Peyer's patch (tissue), 4 donors: ENCODE measurements at regions not wholly inside any gene's neighbourhood (a gene's known extent, or its start where the extent isn't known, plus 50 kb on each side); places are given as distances from the start of the nearest gene placed in this dataset.

ENCODE experiments used
- DNase-seq, 3 donors: peaks; one replicate each; pipeline ENCODE4 v3.0.0-alpha.2; 2017 to 2019
- H3K27ac ChIP-seq, 4 donors: fragments of 200-600 bp; sonication (generic); one replicate each; pipeline ENCODE4 v1.5.1; 2016 to 2019
- H3K27me3 ChIP-seq, 2 donors: fragments of 200-600 bp; sonication (generic); one replicate each; pipeline ENCODE4 v1.5.1; 2019
- H3K36me3 ChIP-seq, 3 donors: fragments of 200-600 bp; sonication (generic); one replicate each; pipeline ENCODE4 v1.5.1; 2016 to 2019
- H3K4me1 ChIP-seq, 4 donors: fragments of 200-600 bp; sonication (generic); one replicate each; pipeline ENCODE4 v1.5.1; 2016 to 2019
- H3K4me3 ChIP-seq, 4 donors: fragments of 200-600 bp; sonication (generic); 1 replicate in 3 of 4; 2 replicates in 1 of 4; pipeline ENCODE4 v1.5.1; 2016 to 2019; ENCODE audit warnings: mild to moderate bottlenecking in 1 of 4
- H3K9me3 ChIP-seq, 4 donors: fragments of 200-600 bp; sonication (generic); one replicate each; pipeline ENCODE4 v1.5.1; 2016 to 2019; ENCODE audit warnings: mild to moderate bottlenecking in 1 of 4
- POLR2A ChIP-seq, 2 donors: fragments of 450-650 bp; IDR thresholded peaks; one replicate each; pipeline ENCODE4 v1.5.1; 2017; ENCODE audit warnings: antibody characterized with exemption in 2 of 2, mild to moderate bottlenecking in 2 of 2, moderate library complexity in 2 of 2
- TF ChIP-seq, protein P1 (sequence below), 6 experiments: fragments of 450-650 bp in 4 of 6; fragments of 200-600 bp in 2 of 6; sonication (generic) in 1 of 6; IDR thresholded peaks; one replicate each; pipeline ENCODE4 v1.5.1; 2017 to 2019; ENCODE audit warnings: antibody characterized with exemption in 6 of 6, mild to moderate bottlenecking in 3 of 6, moderate library complexity in 1 of 6

DNA sequence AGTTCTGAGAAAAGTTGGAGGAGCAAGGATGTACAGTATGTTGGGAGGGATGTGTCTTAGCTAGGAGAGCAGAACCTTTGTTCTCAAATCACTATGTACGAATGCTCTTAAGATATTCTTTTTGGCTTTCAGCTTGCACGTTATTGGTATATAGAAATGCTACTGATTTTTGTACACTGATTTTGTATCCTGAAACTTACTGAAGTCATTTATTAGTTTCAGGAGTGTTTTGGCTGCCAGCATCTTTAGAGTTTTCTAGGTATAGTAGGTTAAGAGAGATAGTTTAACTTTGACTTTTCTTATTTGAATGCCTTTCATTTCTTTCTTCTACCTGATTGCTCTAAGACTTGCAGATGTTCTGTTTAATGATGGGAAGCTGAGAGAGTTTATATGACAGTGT, 442.8 kb upstream of the FBXO33 start:
- Histone ChIP-seq H3K27me3 (no peaks in the 10 kb centered on the region), H3K36me3 (no peaks in the 10 kb centered on the region), H3K4me3 (no peak overlapping the region), H3K27ac (no peak overlapping the region), H3K9me3 (no peaks in the 10 kb centered on the region), H3K4me1 (no peaks in the 10 kb centered on the region)
- TF ChIP-seq, protein P1, sequence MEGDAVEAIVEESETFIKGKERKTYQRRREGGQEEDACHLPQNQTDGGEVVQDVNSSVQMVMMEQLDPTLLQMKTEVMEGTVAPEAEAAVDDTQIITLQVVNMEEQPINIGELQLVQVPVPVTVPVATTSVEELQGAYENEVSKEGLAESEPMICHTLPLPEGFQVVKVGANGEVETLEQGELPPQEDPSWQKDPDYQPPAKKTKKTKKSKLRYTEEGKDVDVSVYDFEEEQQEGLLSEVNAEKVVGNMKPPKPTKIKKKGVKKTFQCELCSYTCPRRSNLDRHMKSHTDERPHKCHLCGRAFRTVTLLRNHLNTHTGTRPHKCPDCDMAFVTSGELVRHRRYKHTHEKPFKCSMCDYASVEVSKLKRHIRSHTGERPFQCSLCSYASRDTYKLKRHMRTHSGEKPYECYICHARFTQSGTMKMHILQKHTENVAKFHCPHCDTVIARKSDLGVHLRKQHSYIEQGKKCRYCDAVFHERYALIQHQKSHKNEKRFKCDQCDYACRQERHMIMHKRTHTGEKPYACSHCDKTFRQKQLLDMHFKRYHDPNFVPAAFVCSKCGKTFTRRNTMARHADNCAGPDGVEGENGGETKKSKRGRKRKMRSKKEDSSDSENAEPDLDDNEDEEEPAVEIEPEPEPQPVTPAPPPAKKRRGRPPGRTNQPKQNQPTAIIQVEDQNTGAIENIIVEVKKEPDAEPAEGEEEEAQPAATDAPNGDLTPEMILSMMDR (IDR thresholded peaks at IDR 0.05): no peak
- no peak for TF ChIP-seq POLR2A (IDR thresholded peaks at IDR 0.05)
- DNase-seq: no peak

DNA sequence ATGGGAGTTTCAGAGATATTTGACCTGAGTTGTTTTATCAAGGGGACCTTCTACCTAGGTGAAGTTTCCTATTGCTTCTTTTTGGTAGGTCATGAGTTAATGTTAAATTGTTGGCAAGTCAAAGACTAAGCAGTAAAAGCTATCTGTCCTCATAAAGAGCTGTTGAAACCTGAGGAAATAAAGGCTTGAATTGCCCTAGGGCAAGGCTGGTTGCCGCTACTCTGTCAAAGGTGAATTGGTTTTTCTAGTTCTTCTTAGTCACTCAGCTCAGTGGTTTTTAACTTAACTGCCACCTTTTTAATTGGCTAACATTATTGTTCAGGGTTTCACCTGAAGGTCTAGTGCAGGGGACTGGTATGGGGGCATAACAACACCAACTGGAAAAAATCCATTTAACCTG, 441.6 kb upstream of the FBXO33 start:
- no peaks in the 10 kb centered on the region for H3K36me3 ChIP-seq
- no peak for TF ChIP-seq POLR2A (IDR thresholded peaks at IDR 0.05)
- TF ChIP-seq, protein P1 (IDR thresholded peaks at IDR 0.05): no peak
- no peak overlapping the region for H3K27ac ChIP-seq
- no peak for DNase-seq
- no peaks in the 10 kb centered on the region for H3K4me1 ChIP-seq
- H3K27me3 ChIP-seq: no peaks in the 10 kb centered on the region
- H3K9me3 ChIP-seq: no peaks in the 10 kb centered on the region
- no peak overlapping the region for H3K4me3 ChIP-seq

DNA sequence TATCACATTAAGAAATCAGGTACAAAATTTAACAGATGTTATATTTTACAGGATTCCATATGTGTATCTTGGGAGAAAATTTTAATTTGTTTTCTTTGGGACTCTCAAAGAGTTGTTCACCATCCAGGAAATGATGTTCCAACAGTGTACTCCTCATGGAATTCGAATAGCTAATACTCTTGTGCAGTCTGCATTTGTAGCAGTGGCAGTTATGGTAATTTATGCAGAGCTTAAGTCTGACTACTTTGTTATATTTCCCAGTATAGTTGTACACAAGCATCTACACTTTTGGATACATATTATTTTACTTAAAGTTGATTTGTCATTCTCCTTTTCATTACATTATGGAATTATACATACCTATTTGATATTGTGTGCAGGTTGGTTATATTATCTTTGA, 436.7 kb upstream of the FBXO33 start:
- Histone ChIP-seq H3K4me3 (no peak overlapping the region), H3K27ac (no peak overlapping the region), H3K27me3 (no peaks in the 10 kb centered on the region), H3K36me3 (no peaks in the 10 kb centered on the region), H3K4me1 (no peaks in the 10 kb centered on the region), H3K9me3 (no peaks in the 10 kb centered on the region)
- no peak for DNase-seq
- TF ChIP-seq POLR2A (IDR thresholded peaks at IDR 0.05): no peak
- TF ChIP-seq, protein P1 (IDR thresholded peaks at IDR 0.05): no peak

DNA sequence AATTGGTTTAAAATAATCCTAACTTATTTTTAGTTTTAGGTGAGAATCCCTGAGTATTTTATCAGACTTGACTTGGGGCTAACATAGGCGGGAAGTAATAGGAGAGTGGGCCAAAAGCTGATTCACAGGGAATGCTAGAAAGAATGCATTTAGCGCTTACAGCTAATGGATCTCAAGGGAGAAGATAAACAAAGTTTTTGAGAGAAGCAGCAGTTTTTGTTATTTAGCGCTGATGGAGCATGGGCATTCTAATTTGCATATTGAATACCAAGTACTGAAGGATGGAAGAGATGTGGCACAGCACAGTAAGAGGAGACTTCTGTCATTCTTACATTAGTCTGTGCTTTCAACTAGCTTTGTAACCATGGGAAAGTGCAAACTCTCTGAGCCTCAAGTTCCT, 436.0 kb upstream of the FBXO33 start:
- H3K4me3 ChIP-seq: no peak overlapping the region
- no peaks in the 10 kb centered on the region for H3K4me1 ChIP-seq
- H3K27ac ChIP-seq: no peak overlapping the region
- H3K9me3 ChIP-seq: no peaks in the 10 kb centered on the region
- H3K27me3 ChIP-seq: no peaks in the 10 kb centered on the region
- no peak for DNase-seq
- no peak for TF ChIP-seq POLR2A (IDR thresholded peaks at IDR 0.05)
- TF ChIP-seq, protein P1 (IDR thresholded peaks at IDR 0.05): no peak
- no peaks in the 10 kb centered on the region for H3K36me3 ChIP-seq

DNA sequence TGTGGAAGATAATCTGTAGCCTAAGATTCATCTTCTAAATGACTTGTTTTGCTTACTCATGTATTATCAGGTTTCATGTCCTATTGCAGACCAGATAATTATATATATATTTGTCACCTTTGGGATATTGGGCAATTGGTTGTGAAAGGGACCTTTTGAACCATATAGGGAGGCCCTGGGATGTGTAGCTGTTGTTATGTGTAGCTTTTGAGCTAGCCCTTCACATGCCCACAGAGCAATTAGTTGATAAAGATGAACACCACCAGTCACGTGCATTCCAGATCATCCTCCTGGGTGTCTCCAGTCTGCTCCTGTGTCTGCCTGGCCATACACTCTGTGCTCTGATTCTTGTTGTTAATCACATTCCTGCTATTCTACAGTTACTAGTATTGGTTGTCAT, 431.2 kb upstream of the FBXO33 start:
- Histone ChIP-seq H3K27me3 (no peaks in the 10 kb centered on the region), H3K4me3 (no peak overlapping the region), H3K27ac (no peak overlapping the region), H3K4me1 (no peaks in the 10 kb centered on the region), H3K36me3 (no peaks in the 10 kb centered on the region), H3K9me3 (no peaks in the 10 kb centered on the region)
- TF ChIP-seq, protein P1 (IDR thresholded peaks at IDR 0.05): no peak
- TF ChIP-seq POLR2A (IDR thresholded peaks at IDR 0.05): no peak
- no peak for DNase-seq

DNA sequence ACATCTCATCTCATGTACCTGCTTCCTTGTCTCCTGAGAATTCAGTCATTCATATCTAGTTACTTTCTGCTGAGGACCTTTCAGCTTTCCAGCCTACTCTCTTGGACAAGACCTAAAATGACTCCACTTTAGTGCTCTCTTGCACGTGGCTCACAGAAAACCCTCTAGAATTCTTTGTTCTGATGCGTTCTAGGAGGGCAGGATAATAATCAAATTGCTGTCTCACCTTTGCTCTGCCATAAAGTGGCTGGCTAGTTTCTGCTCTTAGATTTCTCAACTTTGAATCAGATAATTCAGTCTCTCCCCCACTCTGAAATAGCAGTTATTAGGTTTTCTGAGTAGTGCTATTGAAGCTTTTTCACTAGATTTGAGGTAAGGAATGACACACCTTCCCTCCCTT, 429.5 kb upstream of the FBXO33 start:
- Histone ChIP-seq H3K9me3 (no peaks in the 10 kb centered on the region), H3K36me3 (no peaks in the 10 kb centered on the region), H3K27me3 (no peaks in the 10 kb centered on the region), H3K4me1 (no peaks in the 10 kb centered on the region), H3K4me3 (no peak overlapping the region), H3K27ac (no peak overlapping the region)
- DNase-seq: no peak
- no peak for TF ChIP-seq POLR2A (IDR thresholded peaks at IDR 0.05)
- TF ChIP-seq, protein P1 (IDR thresholded peaks at IDR 0.05): no peak
